KMS-11 (cell line): ENCODE measurements at regions not wholly inside any gene's neighbourhood (a gene's known extent, or its start where the extent isn't known, plus 50 kb on each side); places are given as distances from the start of the nearest gene placed in this dataset.

Experiments
- H2AFZ ChIP-seq: fragments of 200-600 bp; sonication (generic); 2 replicates; pipeline ENCODE4 v1.6.1; 2016; ENCODE audit warnings: antibody characterized with exemption, mixed run types, low read depth
- H3K27ac ChIP-seq: fragments of 200-600 bp; sonication (generic); 2 replicates; pipeline ENCODE4 v1.6.1; 2016; ENCODE audit warnings: mild to moderate bottlenecking, mixed run types
- H3K27me3 ChIP-seq: fragments of 200-600 bp; sonication (generic); 2 replicates; pipeline ENCODE4 v1.6.1; 2017; ENCODE audit warnings: mild to moderate bottlenecking, low read depth, mixed run types, moderate library complexity; ENCODE audit not compliant: insufficient read depth
- H3K36me3 ChIP-seq: fragments of 200-600 bp; sonication (generic); 2 replicates; pipeline ENCODE4 v1.6.1; 2017; ENCODE audit warnings: mild to moderate bottlenecking, mixed run types; ENCODE audit not compliant: insufficient read depth
- H3K4me1 ChIP-seq: fragments of 200-600 bp; sonication (generic); 2 replicates; pipeline ENCODE4 v1.6.1; 2016; ENCODE audit warnings: mild to moderate bottlenecking, low read depth, mixed run types; ENCODE audit not compliant: poor library complexity, severe bottlenecking
- H3K4me2 ChIP-seq: fragments of 200-600 bp; sonication (generic); 2 replicates; pipeline ENCODE4 v1.7.0; 2016; ENCODE audit warnings: mild to moderate bottlenecking, mixed run types
- H3K4me3 ChIP-seq: fragments of 200-600 bp; sonication (generic); IDR thresholded peaks from 2 replicates; pipeline ENCODE4 v1.6.1; 2017; ENCODE audit warnings: low read depth, low read length, mixed read lengths; ENCODE audit not compliant: insufficient read depth
- H3K79me2 ChIP-seq: fragments of 200-600 bp; sonication (generic); 2 replicates; pipeline ENCODE4 v1.6.1; 2016; ENCODE audit warnings: low read depth, mixed run types; ENCODE audit not compliant: insufficient read depth
- H3K9ac ChIP-seq: fragments of 200-600 bp; sonication (generic); 2 replicates; pipeline ENCODE4 v1.6.1; 2016; ENCODE audit warnings: mild to moderate bottlenecking, mixed run types
- H4K20me1 ChIP-seq: fragments of 200-600 bp; sonication (generic); 2 replicates; pipeline ENCODE4 v1.6.1; 2016; ENCODE audit warnings: mild to moderate bottlenecking, mixed run types; ENCODE audit not compliant: insufficient read depth
- TF ChIP-seq, protein P1 (sequence below): fragments of 200-600 bp; sonication (generic); conservative IDR thresholded peaks from 2 replicates; pipeline ENCODE4 v1.6.1; 2017; ENCODE audit warnings: low read depth, mild to moderate bottlenecking, antibody characterized with exemption, low read length, moderate library complexity, mixed read lengths

DNA sequence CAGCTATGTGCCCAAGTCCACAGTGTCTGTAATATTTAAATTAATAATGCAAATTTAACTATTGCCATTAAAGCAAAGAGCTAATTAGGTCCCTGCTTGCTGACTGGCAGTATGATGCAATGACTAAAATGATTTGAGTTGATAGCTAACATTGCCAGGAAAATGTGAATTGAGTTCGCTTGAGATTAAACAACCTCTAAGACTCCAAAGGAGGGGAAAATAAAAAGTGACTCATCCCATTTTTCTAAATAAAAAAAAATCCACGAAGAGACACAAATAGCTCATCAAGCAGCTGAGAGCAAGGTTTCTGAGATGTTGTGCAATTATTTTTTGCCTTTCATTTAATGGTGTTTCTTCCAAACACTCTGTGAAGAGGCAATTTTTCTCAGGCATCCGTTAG lies 413.0 kb downstream of the MTX2 start:
- no peaks in the 10 kb centered on the region for H3K27me3 ChIP-seq
- peaks cover 13% of the 10 kb centered on the region for H3K4me1 ChIP-seq
- H3K4me2 ChIP-seq, result no peak overlapping the region
- H3K36me3 ChIP-seq, result no peaks in the 10 kb centered on the region
- H3K9ac ChIP-seq, result no peak overlapping the region
- H3K79me2 ChIP-seq, result no peaks in the 10 kb centered on the region
- no peaks in the 10 kb centered on the region for H4K20me1 ChIP-seq
- H3K4me3 ChIP-seq, result no peak overlapping the region
- no peak overlapping the region for H3K27ac ChIP-seq
- TF ChIP-seq, protein P1, sequence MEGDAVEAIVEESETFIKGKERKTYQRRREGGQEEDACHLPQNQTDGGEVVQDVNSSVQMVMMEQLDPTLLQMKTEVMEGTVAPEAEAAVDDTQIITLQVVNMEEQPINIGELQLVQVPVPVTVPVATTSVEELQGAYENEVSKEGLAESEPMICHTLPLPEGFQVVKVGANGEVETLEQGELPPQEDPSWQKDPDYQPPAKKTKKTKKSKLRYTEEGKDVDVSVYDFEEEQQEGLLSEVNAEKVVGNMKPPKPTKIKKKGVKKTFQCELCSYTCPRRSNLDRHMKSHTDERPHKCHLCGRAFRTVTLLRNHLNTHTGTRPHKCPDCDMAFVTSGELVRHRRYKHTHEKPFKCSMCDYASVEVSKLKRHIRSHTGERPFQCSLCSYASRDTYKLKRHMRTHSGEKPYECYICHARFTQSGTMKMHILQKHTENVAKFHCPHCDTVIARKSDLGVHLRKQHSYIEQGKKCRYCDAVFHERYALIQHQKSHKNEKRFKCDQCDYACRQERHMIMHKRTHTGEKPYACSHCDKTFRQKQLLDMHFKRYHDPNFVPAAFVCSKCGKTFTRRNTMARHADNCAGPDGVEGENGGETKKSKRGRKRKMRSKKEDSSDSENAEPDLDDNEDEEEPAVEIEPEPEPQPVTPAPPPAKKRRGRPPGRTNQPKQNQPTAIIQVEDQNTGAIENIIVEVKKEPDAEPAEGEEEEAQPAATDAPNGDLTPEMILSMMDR, result no peak
- no peak overlapping the region for H2AFZ ChIP-seq

GRCh38 chr2:176683618-176684111 lies 414.4 kb downstream of the MTX2 start:
- H3K9ac ChIP-seq, result no peak overlapping the region
- no peaks in the 10 kb centered on the region for H4K20me1 ChIP-seq
- H3K36me3 ChIP-seq, result no peaks in the 10 kb centered on the region
- peaks cover 13% of the 10 kb centered on the region for H3K4me1 ChIP-seq
- H3K27ac ChIP-seq, result no peak overlapping the region
- H3K4me2 ChIP-seq, result no peak overlapping the region
- H2AFZ ChIP-seq, result no peak overlapping the region
- no peak overlapping the region for H3K4me3 ChIP-seq
- H3K79me2 ChIP-seq, result no peaks in the 10 kb centered on the region
- H3K27me3 ChIP-seq, result no peaks in the 10 kb centered on the region
- TF ChIP-seq, protein P1, result no peak

GRCh38 chr2:176685908-176686307 lies 416.7 kb downstream of the MTX2 start:
- no peaks in the 10 kb centered on the region for H4K20me1 ChIP-seq
- H3K9ac ChIP-seq, result no peak overlapping the region
- no peak overlapping the region for H3K27ac ChIP-seq
- TF ChIP-seq, protein P1, result no peak
- H2AFZ ChIP-seq, result no peak overlapping the region
- H3K4me1 ChIP-seq, result peaks cover 13% of the 10 kb centered on the region
- no peaks in the 10 kb centered on the region for H3K27me3 ChIP-seq
- H3K36me3 ChIP-seq, result no peaks in the 10 kb centered on the region
- H3K4me3 ChIP-seq, result no peak overlapping the region
- H3K79me2 ChIP-seq, result no peaks in the 10 kb centered on the region
- H3K4me2 ChIP-seq, result no peak overlapping the region

DNA sequence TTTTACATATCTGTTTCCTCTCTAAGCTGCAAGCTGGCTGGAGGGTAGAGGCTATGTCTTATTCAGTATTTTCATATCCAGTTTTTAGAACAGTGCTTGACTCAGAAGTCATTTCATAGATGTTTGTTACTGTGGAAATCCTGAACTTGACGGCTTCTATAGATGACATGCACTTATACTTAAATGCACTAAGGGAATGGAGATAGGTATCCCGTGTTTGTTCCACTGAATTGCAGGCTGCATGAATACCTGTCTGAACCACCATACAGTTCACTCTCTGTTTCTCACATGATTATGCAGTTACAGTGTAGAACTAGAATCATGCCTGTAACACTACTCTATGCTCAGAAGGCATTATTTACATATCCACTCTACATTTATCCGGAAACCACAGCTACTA lies 417.1 kb downstream of the MTX2 start:
- Histone ChIP-seq H3K4me3 (no peak overlapping the region), H2AFZ (no peak overlapping the region), H4K20me1 (no peaks in the 10 kb centered on the region), H3K79me2 (no peaks in the 10 kb centered on the region), H3K4me2 (no peak overlapping the region), H3K36me3 (no peaks in the 10 kb centered on the region), H3K27me3 (no peaks in the 10 kb centered on the region), H3K9ac (no peak overlapping the region), H3K27ac (no peak overlapping the region), H3K4me1 (peaks cover 8% of the 10 kb centered on the region)
- TF ChIP-seq, protein P1, result no peak

DNA sequence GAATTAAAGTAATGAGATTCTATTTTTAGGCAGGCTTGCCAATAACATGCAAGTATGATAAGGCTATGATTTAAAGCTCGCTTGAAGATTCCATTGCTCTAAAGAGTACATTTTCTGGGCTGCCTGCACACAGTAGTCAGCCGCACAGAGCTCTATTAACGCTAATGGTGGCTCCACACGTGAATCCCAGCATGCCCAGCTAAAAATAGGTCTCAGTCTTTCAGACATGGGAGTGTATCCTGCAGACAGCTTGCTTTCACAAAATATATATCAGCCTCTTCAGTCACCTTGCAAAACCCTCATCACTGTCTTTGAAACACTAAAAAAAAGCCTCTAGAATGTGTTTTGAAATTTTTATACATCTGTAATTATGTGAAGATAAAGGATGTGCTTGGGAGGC lies 418.1 kb downstream of the MTX2 start:
- Histone ChIP-seq H3K79me2 (no peaks in the 10 kb centered on the region), H3K36me3 (no peaks in the 10 kb centered on the region), H3K9ac (no peak overlapping the region), H3K4me1 (no peaks in the 10 kb centered on the region), H4K20me1 (no peaks in the 10 kb centered on the region), H3K4me3 (no peak overlapping the region), H3K27ac (no peak overlapping the region), H3K27me3 (no peaks in the 10 kb centered on the region), H3K4me2 (no peak overlapping the region), H2AFZ (no peak overlapping the region)
- TF ChIP-seq, protein P1, result no peak
